Posterior cingulate gyrus (tissue), 11 donors: ENCODE measurements at regions not wholly inside any gene's neighbourhood (a gene's known extent, or its start where the extent isn't known, plus 50 kb on each side); places are given as distances from the start of the nearest gene placed in this dataset.

Experiments used
- DNase-seq, 10 donors: peaks; one replicate each; pipeline versions ENCODE4 v3.0.0 to v3.0.0-alpha.2; 2020 to 2021; ENCODE audit warnings: mixed read lengths in 3 of 10
- intact Hi-C: fragments of 100-400 bp; cut with DNase I; formaldehyde crosslinking; loops from one replicate; pipeline ENCODE4 v1.15.1; 2023

DNA sequence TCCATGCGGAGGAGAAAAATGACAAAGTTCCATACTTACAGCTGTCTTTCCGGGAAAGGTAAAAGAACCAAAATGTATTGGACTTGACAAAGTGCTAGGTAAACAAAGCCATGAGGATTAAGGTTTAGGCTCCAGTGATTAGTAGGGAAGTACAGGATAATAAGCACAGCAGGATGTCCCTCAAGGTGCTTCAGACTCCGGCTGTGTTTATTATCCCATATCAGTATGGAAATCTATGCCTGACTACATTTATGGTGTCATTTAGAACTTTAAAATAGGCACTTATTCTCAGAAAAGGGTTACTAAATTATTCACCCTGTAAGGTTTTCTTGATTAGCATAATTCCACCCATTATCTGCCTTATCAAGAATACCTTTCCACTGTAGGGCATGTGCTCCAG is 136.3 kb upstream of the CCDC68 start:
- no peak for DNase-seq
- intact Hi-C loops = loop anchor here (5.0 to 10.0 kb wide), 2 partner anchors 142 to 1479 kb away; no protein-coding TSS in a partner anchor

DNA sequence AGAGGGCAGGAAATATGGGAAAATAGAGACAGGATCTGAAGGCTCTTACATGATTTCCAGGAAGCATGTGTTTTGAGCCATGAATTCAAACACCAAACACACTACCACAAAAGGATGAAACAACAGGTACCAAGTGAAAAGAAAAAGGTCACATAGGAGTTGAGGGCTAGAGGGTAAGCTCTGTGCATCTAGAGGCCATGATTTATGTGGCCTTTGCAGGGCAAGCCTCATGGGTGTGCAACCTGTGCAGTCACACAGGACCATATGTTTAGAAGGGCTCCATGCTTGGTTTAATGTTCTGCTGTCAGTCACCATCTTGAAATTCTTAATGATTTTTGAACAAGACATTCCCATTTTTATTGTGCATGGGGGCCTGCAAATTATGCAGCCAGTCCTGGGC is 134.5 kb upstream of the CCDC68 start:
- DNase-seq = no peak
- intact Hi-C loops = loop anchor here (10.0 kb wide), 1 partner anchor 1481 kb away; no protein-coding TSS in a partner anchor

DNA sequence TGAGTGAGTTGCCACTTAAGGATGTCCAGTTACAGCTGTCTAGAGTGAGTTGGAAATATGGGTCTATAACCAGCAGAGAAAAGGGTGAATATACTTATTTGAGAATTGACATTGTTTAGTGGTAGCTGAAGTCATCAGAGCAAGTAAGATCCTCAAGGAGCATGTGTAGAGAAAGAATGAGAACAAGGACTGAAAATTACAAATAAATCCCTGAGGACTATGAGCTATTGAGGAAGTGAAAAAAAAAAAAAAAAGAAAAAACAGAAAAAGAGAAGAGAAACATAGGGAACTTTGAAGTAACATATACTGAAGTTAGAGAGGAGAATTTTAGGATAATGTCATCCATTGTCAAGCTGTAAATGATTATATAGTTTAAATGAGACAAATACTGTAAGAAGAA is 134.0 kb upstream of the CCDC68 start:
- DNase-seq = no peak
- intact Hi-C loops = loop anchor here (10.0 kb wide), 1 partner anchor 1482 kb away; no protein-coding TSS in a partner anchor

DNA sequence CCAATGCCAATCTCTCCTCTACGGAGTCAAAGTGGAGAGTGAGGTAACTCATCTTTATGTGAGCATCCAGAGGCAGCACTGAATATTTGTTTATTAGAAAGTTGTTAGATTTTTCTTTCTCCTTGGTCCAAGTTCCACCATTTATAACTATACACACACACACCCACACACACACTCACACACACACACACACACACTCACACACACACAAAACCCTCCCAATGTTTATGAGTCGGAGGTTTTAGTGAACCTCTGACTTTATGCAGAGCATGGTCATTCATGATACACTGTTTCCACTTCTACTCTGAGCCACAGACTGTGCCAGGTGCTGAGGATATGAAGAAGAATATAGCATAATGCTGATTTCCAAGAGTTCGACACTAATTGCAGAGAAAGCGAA is 132.9 kb upstream of the CCDC68 start:
- intact Hi-C loops = loop anchor here (10.0 kb wide), 1 partner anchor 1483 kb away; no protein-coding TSS in a partner anchor
- DNase-seq = no peak

DNA sequence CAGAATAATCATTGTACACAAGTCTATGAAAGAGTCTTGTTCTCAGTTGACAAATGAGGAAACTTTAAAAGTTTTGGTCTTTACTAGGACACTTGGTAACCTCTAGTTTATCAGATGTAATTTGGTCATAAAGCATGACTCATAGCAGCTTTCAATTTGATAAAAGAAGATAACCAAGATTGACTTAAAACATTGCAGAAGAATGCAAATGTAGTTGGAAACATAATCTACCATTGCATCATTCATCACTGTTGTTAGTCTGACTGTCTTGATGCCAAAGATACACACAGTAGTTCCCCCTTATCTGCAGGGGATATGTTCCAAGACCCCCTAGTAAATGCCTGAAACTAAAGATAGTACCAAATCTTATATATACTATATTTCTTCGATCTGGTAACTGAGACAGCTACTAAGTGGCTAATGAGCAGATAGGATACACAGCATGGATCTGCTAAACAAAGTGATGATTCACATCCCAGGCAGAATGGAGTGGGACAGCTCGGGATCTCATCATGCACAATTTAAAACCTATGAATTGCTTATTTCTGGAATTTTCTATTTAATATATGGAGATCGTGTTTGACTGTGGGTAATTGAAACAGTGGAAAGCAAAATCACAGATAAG is 131.4 kb upstream of the CCDC68 start:
- intact Hi-C loops = loop anchor here (10.0 kb wide), 1 partner anchor 1484 kb away; no protein-coding TSS in a partner anchor
- DNase-seq = no peak

DNA sequence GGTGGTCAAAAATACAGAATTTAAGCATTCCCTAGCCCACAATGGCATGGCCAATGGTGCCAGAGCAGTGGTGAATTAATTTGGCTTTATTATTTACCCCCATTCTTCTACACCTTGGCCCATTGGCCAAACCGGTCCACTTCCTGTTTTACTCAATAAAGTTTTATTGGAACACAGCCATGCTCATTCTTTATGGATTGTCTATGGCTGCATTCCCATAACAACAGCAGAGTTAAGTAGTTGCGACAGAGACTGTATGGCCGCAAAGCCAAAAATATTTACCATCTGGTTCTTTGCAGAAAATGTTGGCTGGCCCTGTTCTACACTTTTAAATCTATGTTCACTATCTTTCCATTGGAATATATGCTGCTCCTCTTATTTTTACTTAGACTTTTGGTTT is 130.3 kb upstream of the CCDC68 start:
- no peak for DNase-seq
- intact Hi-C loops = loop anchor here (10.0 kb wide), 1 partner anchor 1485 kb away; no protein-coding TSS in a partner anchor

DNA sequence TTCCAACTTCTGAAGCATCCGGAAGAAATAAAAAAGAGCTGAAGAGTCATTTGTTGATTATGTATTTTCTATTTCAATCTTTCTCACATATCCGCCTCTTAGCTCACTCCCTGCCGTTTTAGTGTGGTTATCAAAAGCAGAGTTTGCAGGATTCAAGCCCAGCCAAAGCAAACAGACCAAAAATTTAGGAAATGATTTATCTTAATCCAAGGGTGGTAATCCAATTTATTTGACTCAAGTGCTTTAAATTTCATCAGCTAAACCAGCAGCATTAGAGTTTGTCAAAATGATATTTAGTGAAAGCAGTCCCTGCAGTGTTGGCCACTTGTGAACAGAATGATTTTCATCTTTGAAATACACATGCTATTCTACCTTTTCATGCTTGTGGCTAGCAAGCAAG is 129.3 kb upstream of the CCDC68 start:
- intact Hi-C loops = no loop called here

DNA sequence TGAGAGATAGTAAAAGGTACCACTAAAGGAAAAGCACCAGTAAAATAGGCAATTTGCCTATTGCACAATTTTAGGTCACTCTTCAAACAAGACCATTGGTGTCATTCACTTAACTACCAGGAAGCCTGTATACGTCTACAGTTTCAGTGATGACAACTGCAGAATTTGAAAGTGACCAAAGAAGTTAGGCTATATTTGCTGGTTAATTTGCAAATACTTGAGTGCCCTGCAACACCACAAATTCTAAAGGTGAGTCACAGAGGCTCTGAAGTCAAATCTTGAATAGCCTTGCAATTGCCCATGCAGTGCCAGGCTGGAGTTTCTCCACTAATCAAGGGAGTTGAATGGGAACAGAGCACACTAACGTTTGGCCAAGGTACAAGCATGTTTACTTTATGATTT is 128.7 kb upstream of the CCDC68 start:
- intact Hi-C loops = no loop called here
- no peak for DNase-seq

More for the DNA sequence above, 129.3 kb upstream of the CCDC68 start:
- no peak for DNase-seq

DNA sequence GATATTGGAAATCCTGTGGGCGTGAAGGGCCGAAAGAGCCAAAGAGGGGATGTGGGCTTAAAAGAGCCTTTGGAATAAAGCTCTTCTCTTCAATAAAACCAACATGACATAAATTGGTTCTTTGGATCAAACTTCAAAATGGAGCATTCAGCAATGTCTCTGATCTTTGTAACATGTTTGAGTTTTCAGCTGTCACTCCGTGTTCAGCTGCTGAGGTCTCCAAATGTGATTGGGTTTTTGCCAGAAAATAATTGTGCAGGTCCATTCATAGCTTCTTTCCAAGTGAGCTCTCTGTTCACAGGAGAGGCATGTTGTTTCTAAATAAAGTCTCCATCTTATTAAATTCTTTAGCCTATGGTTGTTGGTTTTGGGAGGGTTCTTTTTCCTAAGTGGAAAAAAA is 127.6 kb upstream of the CCDC68 start:
- DNase-seq = no peak
- intact Hi-C loops = no loop called here

DNA sequence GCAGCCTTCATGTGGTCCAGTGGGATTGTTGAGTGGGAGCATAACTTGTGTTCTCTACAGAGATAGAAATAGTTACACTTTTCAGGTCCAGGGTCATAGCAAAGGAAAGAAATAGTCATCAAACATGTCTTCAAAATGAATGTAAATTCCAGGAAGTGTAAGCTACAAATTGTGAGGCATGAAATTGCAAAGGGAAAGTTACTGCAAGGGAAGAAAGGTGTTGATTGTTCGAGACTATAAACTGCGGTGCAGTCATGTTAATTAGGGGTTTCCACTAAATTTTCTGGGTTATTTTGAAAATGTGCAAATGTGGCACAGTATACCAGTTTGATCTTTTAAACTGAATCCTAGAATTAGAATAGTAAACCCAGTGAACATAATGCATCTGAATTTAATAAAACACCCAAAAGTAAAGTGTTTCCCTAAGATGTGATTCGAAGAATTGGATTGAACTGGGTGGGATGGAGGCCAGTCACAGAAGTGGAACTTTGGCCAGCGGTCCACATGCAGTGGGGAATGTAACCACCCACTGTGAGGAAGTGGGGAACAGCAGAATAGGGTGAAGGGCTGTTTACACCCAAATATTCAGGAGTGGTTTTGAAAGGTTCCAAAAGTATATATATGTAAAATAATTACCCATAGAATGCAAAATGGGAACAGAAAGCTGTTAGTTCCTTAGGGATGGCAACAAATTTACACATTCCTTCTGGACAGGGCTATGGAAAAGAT is 126.5 kb upstream of the CCDC68 start:
- intact Hi-C loops = no loop called here
- no peak for DNase-seq

DNA sequence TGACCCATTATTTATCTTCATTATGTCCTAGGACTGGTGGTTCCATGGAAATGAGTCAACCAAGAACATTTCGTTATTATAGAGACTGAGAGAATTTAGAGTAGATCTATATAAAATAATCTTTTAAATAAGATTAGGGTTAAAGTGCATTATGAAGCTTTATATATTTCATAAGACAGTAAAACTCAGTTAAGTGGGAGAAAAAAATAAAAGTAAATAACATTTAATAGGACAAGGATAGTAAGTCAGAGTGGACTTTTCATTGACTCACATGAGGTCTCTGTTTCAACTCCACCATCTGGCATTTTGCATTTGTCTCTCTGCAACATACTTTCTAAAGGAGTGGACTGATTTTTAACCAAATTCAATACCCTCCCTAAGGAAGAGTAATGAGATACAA is 125.3 kb upstream of the CCDC68 start:
- intact Hi-C loops = no loop called here
- DNase-seq = no peak

DNA sequence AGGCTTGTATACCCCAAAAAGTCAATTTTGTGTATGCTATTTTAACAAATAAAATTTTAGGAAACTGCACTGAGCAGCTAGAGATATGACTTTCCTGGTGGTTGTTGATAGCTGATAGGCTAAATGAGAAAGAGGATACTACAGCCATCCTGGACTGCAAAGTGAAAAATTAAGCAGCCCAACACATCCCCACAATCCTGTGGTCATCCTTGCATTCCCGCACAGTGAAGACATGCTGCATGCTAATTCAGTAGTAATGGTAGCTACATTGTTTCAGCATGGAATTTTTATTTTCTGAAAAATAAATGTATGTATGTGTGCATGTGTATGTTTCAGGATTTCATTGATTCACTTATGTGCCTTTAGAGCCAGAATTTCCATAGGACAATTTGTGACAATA is 124.2 kb upstream of the CCDC68 start:
- intact Hi-C loops = no loop called here
- no peak for DNase-seq

DNA sequence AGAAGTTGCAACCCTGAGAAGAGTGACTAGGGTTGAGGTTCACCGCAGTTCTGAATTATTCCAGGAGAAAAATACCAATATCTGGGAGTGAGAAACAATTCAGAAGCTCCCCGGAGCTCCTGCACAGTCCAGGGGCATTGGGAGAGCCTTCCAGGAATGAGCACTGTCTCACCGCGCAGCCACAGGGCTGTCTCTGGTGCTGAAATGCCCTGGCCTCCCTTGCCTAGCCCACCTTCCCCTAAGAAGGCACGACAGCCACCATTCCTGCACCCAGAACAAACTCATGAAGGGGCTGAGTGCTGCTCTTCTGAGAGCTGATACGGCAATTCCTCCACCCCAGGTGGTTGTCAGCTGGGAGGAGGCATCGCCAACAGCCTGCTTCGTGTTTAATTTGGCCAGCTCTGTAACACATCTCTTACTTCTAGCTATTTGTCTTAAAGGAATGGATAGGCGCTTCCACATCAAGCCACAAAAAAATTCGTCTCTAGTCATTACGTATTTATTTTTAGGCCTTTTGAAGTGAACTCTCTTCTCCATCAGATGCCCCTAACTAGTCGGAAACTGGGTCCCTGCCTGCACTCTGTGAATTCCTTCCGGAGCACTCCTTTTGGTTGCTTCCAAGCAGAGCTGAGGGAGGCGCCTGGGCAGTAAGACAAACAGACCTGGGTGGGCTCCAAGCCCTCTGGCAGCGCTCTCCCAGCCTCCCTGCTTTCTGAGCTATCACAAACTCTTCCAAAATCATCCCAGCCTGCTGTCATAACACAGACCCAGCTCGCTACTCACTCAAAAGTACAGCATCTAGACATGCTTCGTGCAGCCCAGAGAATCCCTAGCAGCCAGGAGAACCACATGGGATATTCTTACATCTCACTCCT is 120.5 kb upstream of the CCDC68 start:
- DNase-seq = no peak
- intact Hi-C loops = no loop called here

DNA sequence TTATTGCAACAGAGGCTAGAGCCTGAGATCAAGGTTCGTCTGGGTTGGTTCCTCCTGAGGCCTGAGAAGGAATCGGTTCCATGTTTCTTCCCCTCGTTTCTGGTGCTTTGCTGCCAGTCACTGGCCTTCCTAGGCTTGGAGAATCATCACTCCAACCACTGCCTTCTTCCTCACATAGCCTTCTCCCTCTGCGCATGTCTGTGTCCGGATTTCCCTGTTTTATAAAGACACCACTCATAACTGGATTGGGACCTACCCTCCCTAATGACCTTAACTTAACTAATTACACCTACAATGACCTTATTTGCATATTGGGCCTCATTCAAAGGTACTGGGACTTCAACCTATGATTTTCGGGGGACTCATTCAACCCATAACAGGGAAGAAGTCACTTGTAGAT is 119.8 kb upstream of the CCDC68 start:
- no peak for DNase-seq
- intact Hi-C loops = no loop called here

DNA sequence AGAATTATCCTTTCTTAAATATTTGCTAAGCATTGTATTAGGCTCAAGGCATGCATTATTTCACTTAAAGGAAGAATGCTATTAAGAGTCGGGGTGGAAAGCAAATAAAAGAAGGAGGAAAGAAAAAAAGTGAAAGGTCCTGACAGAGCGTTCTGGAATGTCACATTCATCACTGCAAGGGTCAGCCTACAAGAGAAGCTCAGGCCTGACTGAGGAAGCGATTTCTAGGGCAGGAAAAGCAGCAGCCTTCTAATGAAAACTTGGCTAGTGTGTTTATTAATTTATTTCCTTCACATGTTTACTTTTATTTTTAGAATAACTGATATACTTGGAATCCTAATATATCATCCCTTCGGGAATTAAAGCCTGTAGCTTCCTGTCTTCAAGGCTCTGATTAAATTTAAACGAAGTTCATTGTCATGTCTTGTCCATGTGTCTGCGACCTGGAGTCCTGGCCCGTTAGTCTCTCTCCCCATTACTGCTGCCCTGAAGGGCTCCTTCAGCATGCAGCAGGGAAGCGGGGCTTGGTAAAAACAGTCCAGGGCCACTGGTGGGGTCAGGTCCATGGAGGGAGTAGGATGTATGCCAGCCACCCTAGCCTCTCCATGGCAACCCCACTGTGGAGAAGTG is 119.2 kb upstream of the CCDC68 start:
- no peak for DNase-seq
- intact Hi-C loops = no loop called here

DNA sequence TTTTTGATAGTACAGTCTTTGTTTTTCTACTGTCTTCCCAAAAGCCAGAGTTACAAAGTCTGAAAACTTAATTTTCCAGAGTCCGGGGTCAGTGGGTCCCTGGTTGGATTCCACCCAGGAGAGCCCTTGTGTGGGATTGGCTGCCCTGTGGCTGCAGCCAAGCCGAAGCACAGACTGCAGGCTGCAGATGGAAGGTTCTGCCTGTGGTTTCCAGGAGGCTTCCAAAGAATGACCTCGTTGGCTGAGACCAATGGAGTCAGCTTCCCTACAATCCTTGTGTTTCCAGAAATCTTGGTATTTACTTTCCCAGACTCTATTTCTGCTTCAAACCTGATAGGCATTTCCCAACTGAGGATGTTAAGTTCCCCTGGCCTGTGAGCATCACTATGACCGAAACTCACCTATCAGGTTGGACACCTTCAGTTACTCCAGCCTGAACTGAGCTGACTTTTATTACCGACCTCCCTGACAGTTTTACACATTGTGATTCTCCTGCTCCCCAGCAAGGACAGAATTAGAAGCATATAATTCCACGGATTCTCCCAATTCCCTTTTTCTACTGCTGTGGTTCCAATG is 117.5 kb upstream of the CCDC68 start:
- DNase-seq = no peak
- intact Hi-C loops = no loop called here

DNA sequence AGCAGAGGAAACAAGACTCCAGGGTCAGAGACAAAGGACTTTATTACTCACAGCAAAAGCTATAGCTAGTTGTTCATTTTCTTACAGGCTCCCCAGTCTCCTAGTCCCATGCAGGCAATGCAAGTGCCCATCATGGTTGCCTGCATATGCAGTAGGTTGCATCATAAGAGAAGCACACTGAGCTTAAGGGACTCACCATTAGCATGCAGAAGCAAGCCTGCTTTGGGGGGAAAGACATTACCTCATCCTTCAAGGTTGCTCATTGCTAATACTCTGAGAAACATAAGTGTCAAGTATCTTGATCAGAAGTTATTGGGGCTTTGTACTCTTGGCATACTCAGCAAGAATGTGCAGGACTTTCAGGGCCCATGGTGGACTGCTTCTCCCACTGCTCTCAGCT is 114.6 kb upstream of the CCDC68 start:
- intact Hi-C loops = no loop called here
- no peak for DNase-seq

DNA sequence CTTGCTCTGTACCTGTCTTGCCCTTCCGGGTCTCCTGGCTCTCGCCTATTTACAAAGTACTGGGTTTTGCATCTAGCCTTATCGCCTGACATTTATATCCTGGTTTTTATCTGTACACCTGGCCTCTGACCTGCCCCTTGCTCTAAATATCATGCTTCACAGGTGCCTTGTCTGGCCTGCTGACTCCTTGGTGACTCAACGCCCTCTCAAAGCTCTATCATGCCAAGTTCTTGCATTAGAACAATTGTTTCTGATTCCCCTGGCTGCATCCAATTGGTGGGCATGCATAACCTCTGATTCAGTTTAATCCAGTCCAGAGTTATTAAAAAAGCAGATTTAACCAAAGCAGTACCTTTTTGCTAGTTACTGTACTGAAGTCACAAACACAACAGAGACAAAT is 113.9 kb upstream of the CCDC68 start:
- no peak for DNase-seq
- intact Hi-C loops = no loop called here

DNA sequence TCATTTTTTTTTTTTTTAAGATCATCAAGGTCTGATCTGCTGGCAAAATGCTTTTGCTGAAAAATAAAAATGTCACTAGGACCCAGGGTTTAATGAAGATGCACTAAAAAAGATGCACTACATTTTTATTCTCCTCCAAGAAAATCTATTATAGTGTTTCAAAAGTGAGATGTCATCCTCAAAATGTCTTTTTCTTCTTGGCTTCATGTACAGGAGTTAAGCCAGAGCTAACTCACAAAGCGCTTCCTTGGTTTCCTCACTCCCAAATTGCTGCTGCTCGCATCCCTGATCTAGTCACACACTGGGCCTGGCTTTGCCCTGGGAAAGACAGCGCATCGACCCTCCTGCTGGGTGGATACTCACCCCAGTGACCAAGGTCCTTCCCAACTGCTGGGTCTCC is 113.4 kb upstream of the CCDC68 start:
- DNase-seq = no peak
- intact Hi-C loops = no loop called here

DNA sequence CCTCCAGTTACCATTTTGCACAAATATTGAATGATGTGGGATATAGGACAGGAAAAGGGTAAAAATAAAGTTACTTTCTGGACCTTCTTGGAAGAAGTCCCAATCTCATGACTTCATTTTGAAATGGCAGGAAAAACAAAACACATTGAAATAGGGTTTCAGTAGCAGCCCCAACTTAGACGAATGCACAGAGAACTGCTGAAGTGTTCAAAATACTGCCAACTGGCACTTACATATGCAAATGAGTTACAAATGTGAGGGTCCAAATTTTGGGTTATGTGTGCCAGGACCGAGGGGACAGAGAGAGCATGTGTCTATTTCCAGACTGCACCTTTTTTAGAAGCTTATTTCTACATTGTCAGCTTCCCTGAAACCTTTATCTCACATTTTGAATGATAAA is 112.9 kb upstream of the CCDC68 start:
- DNase-seq = no peak
- intact Hi-C loops = no loop called here
